ENCODE measurements at regions not wholly inside any gene's neighbourhood (a gene's known extent, or its start where the extent isn't known, plus 50 kb on each side); places are given as distances from the start of the nearest gene placed in this dataset.

- intact Hi-C loops (cut with DNase I): no loop called here
- H3K9me3 ChIP-seq: no peaks in the 10 kb centered on the region
- no peaks in the 10 kb centered on the region for H3K36me3 ChIP-seq
- peaks cover 0 to 13% (median 9%) of the 10 kb centered on the region in 4 donors for H3K4me1 ChIP-seq
- TF ChIP-seq POLR2AphosphoS5 (IDR thresholded peaks at IDR 0.05): no peak
- no peak for DNase-seq
- H3K27ac ChIP-seq: no peak overlapping the region
- H3K4me3 ChIP-seq: no peak overlapping the region
- no peaks in the 10 kb centered on the region for H3K27me3 ChIP-seq
- WGBS, 2 donors: 74 to 75% methylated on average over 2 of the region's 2 CpGs
These were observed 900.3 kb upstream of the MIR17HG start for GRCh38 chr13:90447034-90447733.

DNA sequence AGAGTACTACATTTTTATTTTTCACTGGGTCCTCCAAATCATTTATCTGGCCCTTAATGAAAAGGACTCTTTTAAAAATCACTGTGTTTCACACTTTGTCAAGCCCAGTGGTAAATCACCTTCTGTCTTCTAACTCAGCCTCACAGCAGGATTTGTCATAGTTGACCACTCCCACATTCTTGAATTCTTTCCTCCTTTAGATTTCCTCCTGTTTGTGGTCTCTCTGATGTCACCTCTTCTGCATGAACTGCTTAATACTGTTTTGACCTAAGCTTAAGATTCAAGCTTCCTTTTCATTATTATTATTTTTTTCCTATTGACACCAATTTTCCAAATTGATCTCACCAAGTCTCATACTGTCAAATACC is 899.8 kb upstream of the MIR17HG start:
- TF ChIP-seq POLR2AphosphoS5 (IDR thresholded peaks at IDR 0.05): no peak
- no peak for TF ChIP-seq CTCF (IDR thresholded peaks at IDR 0.05)
- TF ChIP-seq EP300 (IDR thresholded peaks at IDR 0.05): no peak
- no peak for TF ChIP-seq POLR2A (IDR thresholded peaks at IDR 0.05)
- intact Hi-C loops (cut with DNase I): no loop called here

GRCh38 chr13:90448466-90449037 is 898.9 kb upstream of the MIR17HG start:
- intact Hi-C loops (cut with DNase I): no loop called here
- TF ChIP-seq POLR2AphosphoS5 (IDR thresholded peaks at IDR 0.05): no peak
- TF ChIP-seq CTCF (IDR thresholded peaks at IDR 0.05): no peak
- no peak for TF ChIP-seq EP300 (IDR thresholded peaks at IDR 0.05)
- no peak for TF ChIP-seq POLR2A (IDR thresholded peaks at IDR 0.05)
- WGBS, 2 donors: 85% methylated on average over 2 of the region's 2 CpGs
- Histone ChIP-seq H3K9me3 (no peaks in the 10 kb centered on the region), H3K4me3 (no peak overlapping the region), H3K27ac (no peak overlapping the region), H3K4me1 (peaks cover 0 to 13% (median 9%) of the 10 kb centered on the region in 4 donors), H3K27me3 (no peaks in the 10 kb centered on the region), H3K36me3 (no peaks in the 10 kb centered on the region)
- no peak for DNase-seq

More for the DNA sequence above, 899.8 kb upstream of the MIR17HG start:
- H3K36me3 ChIP-seq: no peaks in the 10 kb centered on the region
- H3K4me3 ChIP-seq: no peak overlapping the region
- no peak overlapping the region for H3K27ac ChIP-seq
- no peaks in the 10 kb centered on the region for H3K27me3 ChIP-seq
- no peaks in the 10 kb centered on the region for H3K9me3 ChIP-seq
- peaks cover 0 to 13% (median 9%) of the 10 kb centered on the region in 4 donors for H3K4me1 ChIP-seq
- no peak for DNase-seq

DNA sequence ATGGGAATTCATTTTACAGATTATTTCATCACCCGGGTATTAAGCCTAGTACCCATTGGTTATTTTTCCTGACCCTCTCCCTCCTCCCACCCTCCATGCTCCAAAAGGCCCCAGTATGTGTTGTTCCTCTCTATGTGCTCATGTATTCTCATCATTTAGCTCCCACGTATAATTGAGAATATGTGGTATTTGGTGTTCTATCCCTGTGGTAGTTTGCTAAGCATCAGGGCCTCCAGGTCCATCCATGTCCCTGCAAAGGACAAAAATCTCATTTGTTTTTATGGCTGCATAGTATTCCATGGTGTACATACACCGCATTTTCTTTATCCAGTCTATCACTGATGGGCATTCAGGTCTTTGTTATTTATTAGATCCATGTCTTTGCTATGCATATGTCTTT is 894.1 kb upstream of the MIR17HG start:
- intact Hi-C loops (cut with DNase I): no loop called here
- DNase-seq: no peak
- Histone ChIP-seq H3K27me3 (no peaks in the 10 kb centered on the region), H3K36me3 (no peaks in the 10 kb centered on the region), H3K4me1 (no peaks in the 10 kb centered on the region), H3K9me3 (no peaks in the 10 kb centered on the region), H3K4me3 (no peak overlapping the region), H3K27ac (no peak overlapping the region)
- 92 to 95% methylated on average over 3 of the region's 3 CpGs for WGBS, 2 donors
- no peak for TF ChIP-seq CTCF (IDR thresholded peaks at IDR 0.05)
- TF ChIP-seq POLR2A (IDR thresholded peaks at IDR 0.05): no peak
- TF ChIP-seq EP300 (IDR thresholded peaks at IDR 0.05): no peak
- no peak for TF ChIP-seq POLR2AphosphoS5 (IDR thresholded peaks at IDR 0.05)

GRCh38 chr13:90454002-90454636 is 893.4 kb upstream of the MIR17HG start:
- no peak for DNase-seq
- Histone ChIP-seq H3K9me3 (no peaks in the 10 kb centered on the region), H3K27ac (no peak overlapping the region), H3K27me3 (no peaks in the 10 kb centered on the region), H3K4me3 (no peak overlapping the region), H3K36me3 (no peaks in the 10 kb centered on the region), H3K4me1 (no peaks in the 10 kb centered on the region)
- intact Hi-C loops (cut with DNase I): no loop called here
- 34 to 77% methylated on average over 2 of the region's 2 CpGs for whole genome bisulfite sequencing, 2 donors
- TF ChIP-seq POLR2AphosphoS5 (IDR thresholded peaks at IDR 0.05) (no peak), EP300 (IDR thresholded peaks at IDR 0.05) (no peak), CTCF (IDR thresholded peaks at IDR 0.05) (no peak), POLR2A (IDR thresholded peaks at IDR 0.05) (no peak)

Measured in sigmoid colon (tissue), 6 donors.